ENCODE measurements at regions not wholly inside any gene's neighbourhood (a gene's known extent, or its start where the extent isn't known, plus 50 kb on each side); places are given as distances from the start of the nearest gene placed in this dataset.
"Not testable (repeated sequence)": the region's sequence is repeated elsewhere in the genome, so short reads cannot be mapped to it uniquely, and the experiment has no call there.

DNA sequence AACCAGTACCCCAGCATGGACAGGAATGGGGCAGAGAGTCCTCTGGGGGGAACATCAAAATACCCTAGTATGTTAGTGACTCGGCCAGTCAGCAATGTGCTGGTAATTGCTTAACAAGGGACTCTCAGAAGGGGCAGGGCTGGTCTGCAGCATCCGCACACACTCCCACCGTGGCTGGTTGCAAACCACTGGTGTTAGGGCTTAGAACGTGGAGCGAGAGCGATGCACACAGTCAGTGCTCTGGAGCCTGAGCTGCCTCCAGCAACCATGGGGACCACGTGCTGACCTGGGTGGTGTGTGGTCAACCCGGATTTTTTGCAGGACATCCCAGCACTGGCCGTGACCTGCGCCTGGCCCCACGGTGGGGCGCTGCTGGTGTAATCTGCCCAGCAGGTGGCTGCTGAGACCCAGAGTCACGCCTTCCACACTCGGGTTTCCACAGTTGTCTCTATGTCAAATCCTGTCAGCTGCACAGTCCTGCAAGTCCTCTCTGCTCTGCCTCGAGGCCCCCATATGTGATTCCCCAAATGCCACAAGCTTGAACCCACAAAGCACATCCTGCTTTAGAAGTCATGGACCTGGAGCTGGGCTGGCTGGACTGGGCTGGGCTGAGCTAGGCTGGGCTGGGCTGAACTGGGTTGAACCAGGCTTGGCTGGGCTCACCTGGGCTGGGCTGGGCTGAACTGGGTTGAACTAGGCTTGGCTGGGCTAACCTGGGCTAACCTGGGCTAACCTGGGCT is 50.6 kb upstream of the GPC1 start:
- TF ChIP-seq ELF4 (IDR thresholded peaks at IDR 0.05), result no peak
- no peak for TF ChIP-seq LEF1 (IDR thresholded peaks at IDR 0.05; ENCODE audit: borderline replicate concordance)
- TF ChIP-seq ARNT (IDR thresholded peaks at IDR 0.05), result no peak
- no peak for TF ChIP-seq ZNF384 (IDR thresholded peaks at IDR 0.05)
- TF ChIP-seq SUZ12 (IDR thresholded peaks at IDR 0.05), result no peak
- no peak for TF ChIP-seq TARDBP (IDR thresholded peaks at IDR 0.05)
- no peak for TF ChIP-seq FOXA1 (IDR thresholded peaks at IDR 0.05)
- TF ChIP-seq HDGF (IDR thresholded peaks at IDR 0.05; ENCODE audit: borderline replicate concordance), result no peak
- no peak for TF ChIP-seq CTBP1 (IDR thresholded peaks at IDR 0.05; ENCODE audit: borderline replicate concordance)
- no peak for TF ChIP-seq L3MBTL2 (conservative IDR thresholded peaks at IDR 0.05)
- TF ChIP-seq SP1 (IDR thresholded peaks at IDR 0.05), result no peak
- no peak for TF ChIP-seq FOXK2 (IDR thresholded peaks at IDR 0.05)
- DNase-seq (ENCODE audit: extremely low spot score), result no peak
- ChIA-PET POLR2A (no interaction called here), CTCF (no interaction called here)

DNA sequence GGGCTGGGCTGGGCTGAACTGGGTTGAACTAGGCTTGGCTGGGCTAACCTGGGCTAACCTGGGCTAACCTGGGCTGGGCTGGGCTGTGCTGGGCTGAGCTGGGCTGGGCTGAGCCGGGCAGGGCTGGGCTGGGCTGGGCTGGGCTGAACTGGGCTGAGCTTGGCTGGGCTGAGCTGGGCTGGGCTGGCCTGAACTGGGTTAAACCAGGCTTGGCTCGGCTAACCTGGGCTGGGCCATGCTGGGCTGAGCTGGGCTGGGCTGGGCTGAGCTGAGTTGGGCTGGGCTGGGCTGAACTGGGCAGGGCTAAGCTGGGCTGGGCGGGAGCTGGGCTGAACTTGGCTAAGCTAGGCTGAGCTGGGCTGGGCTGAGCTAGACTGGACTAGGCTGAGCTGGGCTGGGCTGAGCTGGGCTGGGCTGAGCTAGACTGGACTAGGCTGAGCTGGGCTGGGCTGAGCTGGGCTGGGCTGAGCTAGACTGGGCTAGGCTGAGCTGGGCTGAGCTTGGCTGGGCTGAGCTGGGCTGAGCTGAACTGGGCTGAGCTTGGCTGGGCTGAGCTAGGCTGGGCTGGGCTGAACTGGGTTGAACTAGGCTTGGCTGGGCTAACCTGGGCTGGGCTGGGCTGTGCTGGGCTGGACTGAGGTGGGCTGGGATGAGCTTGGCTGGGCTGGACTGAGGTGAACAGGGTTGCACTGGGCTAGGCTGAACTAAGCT is 49.9 kb upstream of the GPC1 start:
- POLR2A ChIA-PET; DNase-seq (ENCODE audit: extremely low spot score); CTCF ChIA-PET: not testable (repeated sequence)
